ENCODE measurements at regions not wholly inside any gene's neighbourhood (a gene's known extent, or its start where the extent isn't known, plus 50 kb on each side); places are given as distances from the start of the nearest gene placed in this dataset.
"Not testable (repeated sequence)": the region's sequence is repeated elsewhere in the genome, so short reads cannot be mapped to it uniquely, and the experiment has no call there.

- intact Hi-C loops (cut with DNase I), result no loop called here
- DNase-seq (ENCODE audit: extremely low spot score in 2 of 2), result no peak
- H3K4me3 ChIP-seq, result no peak overlapping the region
- H3K27ac ChIP-seq, result no peak overlapping the region
- no peaks in the 10 kb centered on the region for H3K27me3 ChIP-seq
- no peaks in the 10 kb centered on the region for H3K9me3 ChIP-seq
- no peak for TF ChIP-seq CTCF (IDR thresholded peaks at IDR 0.05)
- no peak for TF ChIP-seq POLR2A (IDR thresholded peaks at IDR 0.05)
- no peak for TF ChIP-seq POLR2AphosphoS5 (IDR thresholded peaks at IDR 0.05; ENCODE audit: insufficient read depth in 1 of 2, low read depth in 1 of 2)
- H3K36me3 ChIP-seq, result no peaks in the 10 kb centered on the region
- H3K4me1 ChIP-seq, result no peaks in the 10 kb centered on the region
These were observed 64.7 kb upstream of the LMO2 start for GRCh38 chr11:33956611-33957010.

GRCh38 chr11:33953289-33953688 is 61.4 kb upstream of the LMO2 start:
- Histone ChIP-seq H3K4me3 (no peak overlapping the region), H3K27me3 (no peaks in the 10 kb centered on the region), H3K27ac (no peak overlapping the region), H3K36me3 (no peaks in the 10 kb centered on the region), H3K4me1 (no peaks in the 10 kb centered on the region), H3K9me3 (no peaks in the 10 kb centered on the region)
- DNase-seq (ENCODE audit: extremely low spot score in 2 of 2), result no peak
- intact Hi-C loops (cut with DNase I), result no loop called here
- TF ChIP-seq POLR2AphosphoS5 (IDR thresholded peaks at IDR 0.05; ENCODE audit: insufficient read depth in 1 of 2, low read depth in 1 of 2) (no peak), CTCF (IDR thresholded peaks at IDR 0.05) (no peak), POLR2A (IDR thresholded peaks at IDR 0.05) (no peak)

GRCh38 chr11:33952805-33953204 is 60.9 kb upstream of the LMO2 start:
- Histone ChIP-seq H3K27ac (no peak overlapping the region), H3K4me1 (no peaks in the 10 kb centered on the region), H3K4me3 (no peak overlapping the region), H3K27me3 (no peaks in the 10 kb centered on the region), H3K9me3 (no peaks in the 10 kb centered on the region), H3K36me3 (no peaks in the 10 kb centered on the region)
- TF ChIP-seq POLR2A (IDR thresholded peaks at IDR 0.05) (no peak), CTCF (IDR thresholded peaks at IDR 0.05) (no peak), POLR2AphosphoS5 (IDR thresholded peaks at IDR 0.05; ENCODE audit: insufficient read depth in 1 of 2, low read depth in 1 of 2) (no peak)
- DNase-seq (ENCODE audit: extremely low spot score in 2 of 2), result no peak
- intact Hi-C loops (cut with DNase I), result no loop called here

GRCh38 chr11:33949252-33949913 is 57.5 kb upstream of the LMO2 start:
- intact Hi-C loops (cut with DNase I), result no loop called here
- H3K4me1 ChIP-seq, result no peaks in the 10 kb centered on the region
- no peak for DNase-seq (ENCODE audit: extremely low spot score in 2 of 2)
- TF ChIP-seq POLR2AphosphoS5 (IDR thresholded peaks at IDR 0.05; ENCODE audit: insufficient read depth in 1 of 2, low read depth in 1 of 2) (no peak), POLR2A (IDR thresholded peaks at IDR 0.05) (no peak), CTCF (IDR thresholded peaks at IDR 0.05) (no peak)
- no peak overlapping the region for H3K4me3 ChIP-seq
- no peaks in the 10 kb centered on the region for H3K36me3 ChIP-seq
- H3K27me3 ChIP-seq, result no peaks in the 10 kb centered on the region
- no peaks in the 10 kb centered on the region for H3K9me3 ChIP-seq
- no peak overlapping the region for H3K27ac ChIP-seq

- Histone ChIP-seq H3K9me3 (no peaks in the 10 kb centered on the region), H3K4me3 (no peak overlapping the region), H3K36me3 (no peaks in the 10 kb centered on the region), H3K27ac (no peak overlapping the region), H3K4me1 (peaks cover 2% of the 10 kb centered on the region), H3K27me3 (no peaks in the 10 kb centered on the region)
- intact Hi-C loops (cut with DNase I), result no loop called here
- TF ChIP-seq POLR2AphosphoS5 (IDR thresholded peaks at IDR 0.05; ENCODE audit: insufficient read depth in 1 of 2, low read depth in 1 of 2), result no peak
- TF ChIP-seq CTCF (IDR thresholded peaks at IDR 0.05), result no peak
- TF ChIP-seq POLR2A (IDR thresholded peaks at IDR 0.05), result no peak
- no peak for DNase-seq (ENCODE audit: extremely low spot score in 2 of 2)
These were observed 56.6 kb upstream of the LMO2 start for GRCh38 chr11:33948494-33948893.

GRCh38 chr11:33947918-33948317 is 56.0 kb upstream of the LMO2 start:
- H3K4me1 ChIP-seq; intact Hi-C loops (cut with DNase I); DNase-seq (ENCODE audit: extremely low spot score in 2 of 2); H3K9me3 ChIP-seq; H3K27me3 ChIP-seq; H3K36me3 ChIP-seq; H3K4me3 ChIP-seq; H3K27ac ChIP-seq: not testable (repeated sequence)

All from vagina (tissue), 2 donors.